ENCODE measurements at regions not wholly inside any gene's neighbourhood (a gene's known extent, or its start where the extent isn't known, plus 50 kb on each side); places are given as distances from the start of the nearest gene placed in this dataset.

DNA sequence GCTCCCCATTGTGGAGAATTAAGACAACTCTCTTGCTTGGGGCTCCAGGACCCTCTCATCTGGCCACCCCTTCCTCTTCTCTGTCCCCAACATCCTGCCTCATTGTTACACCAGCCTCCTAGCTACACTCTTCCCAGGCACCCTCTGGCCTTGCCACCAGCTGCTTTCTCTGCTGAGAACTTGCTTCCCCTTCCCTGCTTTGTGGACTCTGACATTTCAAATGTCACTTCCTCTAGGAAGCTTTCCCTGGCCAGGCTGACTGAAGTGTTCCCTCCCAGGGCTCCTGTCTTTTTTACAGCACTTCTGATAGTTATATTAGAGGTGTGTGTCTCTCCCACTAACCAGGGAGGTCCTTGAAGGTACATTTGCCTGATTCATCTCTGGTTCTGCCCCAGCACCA, 194.0 kb upstream of the KLF4 start:
- TF ChIP-seq, protein P1, sequence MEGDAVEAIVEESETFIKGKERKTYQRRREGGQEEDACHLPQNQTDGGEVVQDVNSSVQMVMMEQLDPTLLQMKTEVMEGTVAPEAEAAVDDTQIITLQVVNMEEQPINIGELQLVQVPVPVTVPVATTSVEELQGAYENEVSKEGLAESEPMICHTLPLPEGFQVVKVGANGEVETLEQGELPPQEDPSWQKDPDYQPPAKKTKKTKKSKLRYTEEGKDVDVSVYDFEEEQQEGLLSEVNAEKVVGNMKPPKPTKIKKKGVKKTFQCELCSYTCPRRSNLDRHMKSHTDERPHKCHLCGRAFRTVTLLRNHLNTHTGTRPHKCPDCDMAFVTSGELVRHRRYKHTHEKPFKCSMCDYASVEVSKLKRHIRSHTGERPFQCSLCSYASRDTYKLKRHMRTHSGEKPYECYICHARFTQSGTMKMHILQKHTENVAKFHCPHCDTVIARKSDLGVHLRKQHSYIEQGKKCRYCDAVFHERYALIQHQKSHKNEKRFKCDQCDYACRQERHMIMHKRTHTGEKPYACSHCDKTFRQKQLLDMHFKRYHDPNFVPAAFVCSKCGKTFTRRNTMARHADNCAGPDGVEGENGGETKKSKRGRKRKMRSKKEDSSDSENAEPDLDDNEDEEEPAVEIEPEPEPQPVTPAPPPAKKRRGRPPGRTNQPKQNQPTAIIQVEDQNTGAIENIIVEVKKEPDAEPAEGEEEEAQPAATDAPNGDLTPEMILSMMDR (IDR thresholded peaks at IDR 0.05; ENCODE audit: insufficient read depth, low read depth, low read length): no peak
- no peak for TF ChIP-seq EZH2 (IDR thresholded peaks at IDR 0.05; ENCODE audit: insufficient read depth, low read length)

Measured in astrocyte (in vitro differentiated cells and primary cell).